ENCODE measurements at regions not wholly inside any gene's neighbourhood (a gene's known extent, or its start where the extent isn't known, plus 50 kb on each side); places are given as distances from the start of the nearest gene placed in this dataset.

GRCh38 chr5:165892383-165892782 is 2387.0 kb downstream of the MAT2B start:
- H2AFZ ChIP-seq (ENCODE audit: low read depth, low read length): no peak overlapping the region

GRCh38 chr5:165894916-165895315 is 2389.5 kb downstream of the MAT2B start:
- H3F3A ChIP-seq (ENCODE audit: insufficient read depth, low read length, poor library complexity, severe bottlenecking): no peaks in the 10 kb centered on the region
- H3K4me3 ChIP-seq (ENCODE audit: low read length): no peak overlapping the region
- H3K27me3 ChIP-seq (ENCODE audit: insufficient read depth, low read depth, low read length): no peaks in the 10 kb centered on the region
- H3K9me3 ChIP-seq (ENCODE audit: low read length): peaks cover 5% of the 10 kb centered on the region
- H3K27ac ChIP-seq (ENCODE audit: low read length): no peak overlapping the region
- no peaks in the 10 kb centered on the region for H3K9me2 ChIP-seq (ENCODE audit: insufficient read depth, low read length)
- no peak overlapping the region for H3K4me2 ChIP-seq (ENCODE audit: low read length)
- no peak overlapping the region for H3K9ac ChIP-seq (ENCODE audit: low read length)
- H3K36me3 ChIP-seq (ENCODE audit: insufficient read depth, low read length): no peaks in the 10 kb centered on the region
- no peak overlapping the region for H2AFZ ChIP-seq (ENCODE audit: low read depth, low read length)
- H4K20me1 ChIP-seq (ENCODE audit: insufficient read depth): no peaks in the 10 kb centered on the region
- H3K79me2 ChIP-seq (replicated peaks; ENCODE audit: insufficient read depth, low read length): no peaks in the 10 kb centered on the region
- TF ChIP-seq TAF1 (IDR thresholded peaks at IDR 0.05; ENCODE audit: low read depth) (no peak), MXI1 (conservative IDR thresholded peaks at IDR 0.05; ENCODE audit: poor library complexity, severe bottlenecking) (no peak), SMC3 (conservative IDR thresholded peaks at IDR 0.05; ENCODE audit: poor library complexity) (no peak), REST (IDR thresholded peaks at IDR 0.05; ENCODE audit: borderline replicate concordance) (no peak), EP300 (conservative IDR thresholded peaks at IDR 0.05; ENCODE audit: poor library complexity, severe bottlenecking) (no peak), EZH2 (IDR thresholded peaks at IDR 0.05; ENCODE audit: borderline replicate concordance, insufficient read depth, low read length, poor library complexity, severe bottlenecking) (no peak), RAD21 (conservative IDR thresholded peaks at IDR 0.05) (no peak)

More at GRCh38 chr5:165892383-165892782, 2387.0 kb downstream of the MAT2B start:
- Histone ChIP-seq H4K20me1 (ENCODE audit: insufficient read depth) (no peaks in the 10 kb centered on the region), H3F3A (ENCODE audit: insufficient read depth, low read length, poor library complexity, severe bottlenecking) (no peaks in the 10 kb centered on the region), H3K27me3 (ENCODE audit: insufficient read depth, low read depth, low read length) (no peaks in the 10 kb centered on the region), H3K9me3 (ENCODE audit: low read length) (no peaks in the 10 kb centered on the region), H3K4me3 (ENCODE audit: low read length) (no peak overlapping the region), H3K9me2 (ENCODE audit: insufficient read depth, low read length) (no peaks in the 10 kb centered on the region), H3K4me2 (ENCODE audit: low read length) (no peak overlapping the region), H3K9ac (ENCODE audit: low read length) (no peak overlapping the region), H3K79me2 (replicated peaks; ENCODE audit: insufficient read depth, low read length) (no peaks in the 10 kb centered on the region), H3K36me3 (ENCODE audit: insufficient read depth, low read length) (no peaks in the 10 kb centered on the region), H3K27ac (ENCODE audit: low read length) (no peak overlapping the region)
- TF ChIP-seq REST (IDR thresholded peaks at IDR 0.05; ENCODE audit: borderline replicate concordance): no peak
- TF ChIP-seq EZH2 (IDR thresholded peaks at IDR 0.05; ENCODE audit: borderline replicate concordance, insufficient read depth, low read length, poor library complexity, severe bottlenecking): no peak
- TF ChIP-seq MXI1 (conservative IDR thresholded peaks at IDR 0.05; ENCODE audit: poor library complexity, severe bottlenecking): no peak
- TF ChIP-seq RAD21 (conservative IDR thresholded peaks at IDR 0.05): no peak
- no peak for TF ChIP-seq POLR2AphosphoS5 (IDR thresholded peaks at IDR 0.05)
- TF ChIP-seq CTCF (IDR thresholded peaks at IDR 0.05; ENCODE audit: poor library complexity, severe bottlenecking): no peak
- TF ChIP-seq EP300 (conservative IDR thresholded peaks at IDR 0.05; ENCODE audit: poor library complexity, severe bottlenecking): no peak
- TF ChIP-seq SMC3 (conservative IDR thresholded peaks at IDR 0.05; ENCODE audit: poor library complexity): no peak
- no peak for TF ChIP-seq TAF1 (IDR thresholded peaks at IDR 0.05; ENCODE audit: low read depth)
